ENCODE measurements at regions not wholly inside any gene's neighbourhood (a gene's known extent, or its start where the extent isn't known, plus 50 kb on each side); places are given as distances from the start of the nearest gene placed in this dataset.
"Not testable (repeated sequence)": the region's sequence is repeated elsewhere in the genome, so short reads cannot be mapped to it uniquely, and the experiment has no call there.

DNA sequence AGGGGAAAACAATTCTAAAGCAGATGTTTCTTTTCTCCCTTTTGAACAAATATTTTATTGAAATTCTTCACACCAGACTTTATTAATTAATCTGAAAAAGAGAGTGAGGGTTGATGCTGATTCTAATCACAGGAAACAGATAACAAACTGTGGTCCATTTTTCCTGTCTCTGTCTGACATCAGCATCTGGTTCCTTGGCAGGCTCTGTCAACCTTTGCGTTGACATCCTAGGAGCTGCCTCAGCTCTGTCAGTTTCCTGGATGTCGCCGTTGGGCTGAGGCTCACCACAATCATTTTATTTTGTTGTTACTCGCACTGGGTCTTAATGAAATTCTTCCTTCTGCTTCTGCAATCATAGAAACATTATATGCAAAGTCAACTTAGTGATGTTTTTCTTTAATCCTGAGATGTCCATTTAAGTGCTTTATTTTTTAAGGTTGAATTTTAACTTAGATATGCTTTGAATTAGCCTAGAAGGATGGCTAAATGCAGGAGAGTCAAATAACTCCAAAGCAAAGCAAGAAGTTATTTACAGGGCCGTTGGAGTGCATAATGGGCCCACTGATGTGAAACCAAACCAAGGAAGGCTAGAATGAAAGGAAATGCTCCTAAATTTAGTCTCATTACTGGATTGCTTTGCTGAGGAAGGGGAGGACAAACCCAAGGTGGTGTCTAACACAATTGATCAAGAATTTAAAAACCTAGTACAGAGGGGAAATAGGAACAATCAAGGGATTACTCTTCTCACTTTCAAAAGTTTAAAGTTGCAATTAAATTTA is 542.4 kb downstream of the FLRT2 start:
- no peaks in the 10 kb centered on the region for H3K4me1 ChIP-seq (ENCODE audit: insufficient read depth, low read length)
- H3K9me3 ChIP-seq (ENCODE audit: low read depth, low read length), result no peaks in the 10 kb centered on the region
- H3K27me3 ChIP-seq (ENCODE audit: insufficient read depth, low read length), result no peaks in the 10 kb centered on the region
- no peak overlapping the region for H3K4me3 ChIP-seq (ENCODE audit: low read length)

- H3K4me1 ChIP-seq (ENCODE audit: insufficient read depth, low read length), result no peaks in the 10 kb centered on the region
These were observed 536.7 kb downstream of the FLRT2 start for GRCh38 chr14:86066651-86067050.

DNA sequence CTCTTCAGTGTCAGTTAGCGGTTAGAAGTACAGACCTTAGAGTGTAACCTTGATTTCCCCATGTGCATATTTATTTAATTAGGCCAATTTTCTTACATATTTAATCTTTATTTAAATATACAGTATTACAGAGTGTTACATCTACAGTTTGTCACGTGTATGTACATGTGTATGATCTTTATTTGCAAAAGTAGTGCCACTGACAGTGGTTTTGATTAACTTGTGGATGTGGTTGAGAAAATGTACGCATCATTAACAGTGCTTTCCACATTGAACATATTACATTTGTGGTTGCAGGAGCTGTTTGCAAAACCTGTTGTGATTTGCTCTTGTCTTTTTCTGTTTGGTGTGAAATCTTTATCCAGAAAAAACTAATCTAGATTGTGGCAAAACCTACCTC is 535.5 kb downstream of the FLRT2 start:
- Histone ChIP-seq H3K9me3 (ENCODE audit: low read depth, low read length) (no peaks in the 10 kb centered on the region), H3K4me3 (ENCODE audit: low read length) (no peak overlapping the region), H3K4me1 (ENCODE audit: insufficient read depth, low read length) (no peaks in the 10 kb centered on the region), H3K27me3 (ENCODE audit: insufficient read depth, low read length) (no peaks in the 10 kb centered on the region)

More at GRCh38 chr14:86066651-86067050, 536.7 kb downstream of the FLRT2 start:
- H3K27me3 ChIP-seq (ENCODE audit: insufficient read depth, low read length), result no peaks in the 10 kb centered on the region
- H3K4me3 ChIP-seq (ENCODE audit: low read length), result no peak overlapping the region
- no peaks in the 10 kb centered on the region for H3K9me3 ChIP-seq (ENCODE audit: low read depth, low read length)

DNA sequence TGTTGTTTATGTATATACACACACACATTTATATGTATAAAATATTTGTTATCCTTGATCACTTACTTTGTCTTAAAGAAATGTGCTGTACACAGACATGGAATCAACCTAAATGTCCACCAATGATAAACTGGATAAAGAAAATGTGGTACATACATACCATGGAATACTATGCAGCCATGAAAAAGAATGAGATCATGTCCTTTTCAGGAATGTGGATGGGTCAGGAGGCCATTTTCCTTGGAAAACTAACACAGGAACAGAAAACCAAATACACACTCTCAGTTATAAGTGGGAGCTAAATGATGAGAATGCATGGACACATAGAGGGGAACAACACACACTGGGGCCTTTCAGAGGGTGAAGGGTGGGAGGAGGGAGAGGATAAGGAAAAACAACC is 534.7 kb downstream of the FLRT2 start:
- H3K4me1 ChIP-seq (ENCODE audit: insufficient read depth, low read length); H3K27me3 ChIP-seq (ENCODE audit: insufficient read depth, low read length); H3K4me3 ChIP-seq (ENCODE audit: low read length); H3K9me3 ChIP-seq (ENCODE audit: low read depth, low read length): not testable (repeated sequence)

GRCh38 chr14:86057018-86057667 is 527.2 kb downstream of the FLRT2 start:
- Histone ChIP-seq H3K4me1 (ENCODE audit: insufficient read depth, low read length) (no peaks in the 10 kb centered on the region), H3K4me3 (ENCODE audit: low read length) (no peak overlapping the region), H3K9me3 (ENCODE audit: low read depth, low read length) (no peaks in the 10 kb centered on the region), H3K27me3 (ENCODE audit: insufficient read depth, low read length) (no peaks in the 10 kb centered on the region)

GRCh38 chr14:86055512-86056075 is 525.6 kb downstream of the FLRT2 start:
- Histone ChIP-seq H3K4me3 (ENCODE audit: low read length) (no peak overlapping the region), H3K9me3 (ENCODE audit: low read depth, low read length) (no peaks in the 10 kb centered on the region), H3K27me3 (ENCODE audit: insufficient read depth, low read length) (no peaks in the 10 kb centered on the region), H3K4me1 (ENCODE audit: insufficient read depth, low read length) (no peaks in the 10 kb centered on the region)

DNA sequence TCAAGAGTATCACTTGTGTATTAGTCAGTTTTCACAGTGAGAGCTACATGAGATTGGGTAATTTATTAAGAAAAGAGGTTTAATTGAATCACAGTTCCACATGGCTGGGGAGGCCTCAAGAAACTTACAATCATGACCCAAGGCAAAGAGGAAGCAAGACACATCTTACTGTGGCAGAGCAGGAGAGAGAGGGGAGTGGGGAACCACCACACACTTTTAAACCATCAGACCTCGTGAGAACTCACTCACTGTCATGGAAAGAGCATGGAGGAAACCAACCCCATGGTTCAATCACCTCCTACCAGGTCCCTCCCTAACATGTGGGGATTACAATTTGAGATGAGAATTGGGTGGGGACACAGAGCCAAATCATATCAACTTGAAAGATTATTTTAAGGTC is 522.9 kb downstream of the FLRT2 start:
- H3K4me1 ChIP-seq (ENCODE audit: insufficient read depth, low read length), result no peaks in the 10 kb centered on the region
- no peaks in the 10 kb centered on the region for H3K9me3 ChIP-seq (ENCODE audit: low read depth, low read length)
- H3K4me3 ChIP-seq (ENCODE audit: low read length), result no peak overlapping the region
- no peaks in the 10 kb centered on the region for H3K27me3 ChIP-seq (ENCODE audit: insufficient read depth, low read length)

GRCh38 chr14:86050757-86051156 is 520.8 kb downstream of the FLRT2 start:
- Histone ChIP-seq H3K9me3 (ENCODE audit: low read depth, low read length) (no peaks in the 10 kb centered on the region), H3K4me1 (ENCODE audit: insufficient read depth, low read length) (no peaks in the 10 kb centered on the region), H3K4me3 (ENCODE audit: low read length) (no peak overlapping the region), H3K27me3 (ENCODE audit: insufficient read depth, low read length) (no peaks in the 10 kb centered on the region)

- no peaks in the 10 kb centered on the region for H3K27me3 ChIP-seq (ENCODE audit: insufficient read depth, low read length)
- no peak overlapping the region for H3K4me3 ChIP-seq (ENCODE audit: low read length)
- H3K9me3 ChIP-seq (ENCODE audit: low read depth, low read length), result no peaks in the 10 kb centered on the region
- no peaks in the 10 kb centered on the region for H3K4me1 ChIP-seq (ENCODE audit: insufficient read depth, low read length)
These were observed 520.2 kb downstream of the FLRT2 start for GRCh38 chr14:86050072-86050683.

DNA sequence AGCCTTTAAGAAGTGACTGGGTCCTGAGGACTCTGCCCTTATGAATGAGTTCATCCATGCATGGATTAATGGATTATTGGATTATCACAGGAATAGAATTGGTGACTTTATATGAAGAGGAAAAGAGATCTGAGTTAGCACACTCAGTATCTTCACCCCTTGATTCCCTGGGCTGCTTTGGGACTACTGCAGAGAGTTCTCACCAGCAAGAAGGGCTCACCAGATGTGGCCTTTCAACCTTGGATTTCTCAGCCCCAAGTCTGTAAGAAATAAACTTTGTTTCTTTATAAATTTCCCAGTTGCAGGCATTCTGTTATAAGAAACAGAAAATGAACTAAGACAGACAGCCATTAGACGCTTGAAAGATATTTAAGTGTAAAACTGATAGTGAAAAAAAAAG is 509.2 kb downstream of the FLRT2 start:
- no peaks in the 10 kb centered on the region for H3K27me3 ChIP-seq (ENCODE audit: insufficient read depth, low read length)
- no peak overlapping the region for H3K4me3 ChIP-seq (ENCODE audit: low read length)
- no peaks in the 10 kb centered on the region for H3K4me1 ChIP-seq (ENCODE audit: insufficient read depth, low read length)
- no peaks in the 10 kb centered on the region for H3K9me3 ChIP-seq (ENCODE audit: low read depth, low read length)

DNA sequence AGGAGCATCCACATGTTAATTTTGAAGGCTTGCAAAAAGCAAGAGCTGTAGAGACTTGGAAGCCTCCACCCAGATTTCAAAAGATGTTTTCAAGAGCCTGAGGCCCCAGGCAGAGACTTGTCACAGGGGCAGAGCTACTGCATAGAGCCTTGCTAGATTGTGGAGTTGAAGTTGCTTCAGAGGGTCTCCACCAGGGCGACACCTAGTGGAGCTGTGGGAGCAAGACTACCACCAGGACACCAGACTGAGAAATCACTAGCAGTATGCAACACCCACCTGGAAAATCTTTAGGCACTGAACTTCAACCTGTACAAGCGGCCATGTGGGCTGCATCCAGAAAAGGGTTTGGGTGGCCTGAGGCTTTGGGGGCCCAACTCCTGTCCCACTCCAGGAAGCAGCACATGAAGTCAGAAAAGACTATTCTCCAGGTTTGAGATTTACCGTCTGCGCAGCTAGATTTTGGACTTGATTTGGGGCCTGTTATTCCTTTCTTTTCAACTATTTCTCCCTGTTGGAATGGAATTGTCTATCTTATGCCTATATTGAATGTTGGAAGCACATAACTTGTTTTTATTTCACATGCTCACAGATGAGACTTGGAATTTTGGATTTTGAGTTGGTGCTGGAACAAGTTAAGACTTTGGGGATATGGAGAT is 508.6 kb downstream of the FLRT2 start:
- Histone ChIP-seq H3K27me3 (ENCODE audit: insufficient read depth, low read length) (no peaks in the 10 kb centered on the region), H3K4me1 (ENCODE audit: insufficient read depth, low read length) (no peaks in the 10 kb centered on the region), H3K4me3 (ENCODE audit: low read length) (no peak overlapping the region), H3K9me3 (ENCODE audit: low read depth, low read length) (no peaks in the 10 kb centered on the region)

- H3K27me3 ChIP-seq (ENCODE audit: insufficient read depth, low read length), result no peaks in the 10 kb centered on the region
- H3K9me3 ChIP-seq (ENCODE audit: low read depth, low read length), result no peaks in the 10 kb centered on the region
- no peak overlapping the region for H3K4me3 ChIP-seq (ENCODE audit: low read length)
- no peaks in the 10 kb centered on the region for H3K4me1 ChIP-seq (ENCODE audit: insufficient read depth, low read length)
These were observed 505.9 kb downstream of the FLRT2 start for GRCh38 chr14:86035882-86036281.

GRCh38 chr14:86027990-86028389 is 498.0 kb downstream of the FLRT2 start:
- Histone ChIP-seq H3K4me1 (ENCODE audit: insufficient read depth, low read length) (no peaks in the 10 kb centered on the region), H3K9me3 (ENCODE audit: low read depth, low read length) (no peaks in the 10 kb centered on the region), H3K27me3 (ENCODE audit: insufficient read depth, low read length) (no peaks in the 10 kb centered on the region), H3K4me3 (ENCODE audit: low read length) (no peak overlapping the region)

- Histone ChIP-seq H3K4me3 (ENCODE audit: low read length) (no peak overlapping the region), H3K27me3 (ENCODE audit: insufficient read depth, low read length) (no peaks in the 10 kb centered on the region), H3K9me3 (ENCODE audit: low read depth, low read length) (no peaks in the 10 kb centered on the region), H3K4me1 (ENCODE audit: insufficient read depth, low read length) (no peaks in the 10 kb centered on the region)
These were observed 497.2 kb downstream of the FLRT2 start for GRCh38 chr14:86027144-86027543.

DNA sequence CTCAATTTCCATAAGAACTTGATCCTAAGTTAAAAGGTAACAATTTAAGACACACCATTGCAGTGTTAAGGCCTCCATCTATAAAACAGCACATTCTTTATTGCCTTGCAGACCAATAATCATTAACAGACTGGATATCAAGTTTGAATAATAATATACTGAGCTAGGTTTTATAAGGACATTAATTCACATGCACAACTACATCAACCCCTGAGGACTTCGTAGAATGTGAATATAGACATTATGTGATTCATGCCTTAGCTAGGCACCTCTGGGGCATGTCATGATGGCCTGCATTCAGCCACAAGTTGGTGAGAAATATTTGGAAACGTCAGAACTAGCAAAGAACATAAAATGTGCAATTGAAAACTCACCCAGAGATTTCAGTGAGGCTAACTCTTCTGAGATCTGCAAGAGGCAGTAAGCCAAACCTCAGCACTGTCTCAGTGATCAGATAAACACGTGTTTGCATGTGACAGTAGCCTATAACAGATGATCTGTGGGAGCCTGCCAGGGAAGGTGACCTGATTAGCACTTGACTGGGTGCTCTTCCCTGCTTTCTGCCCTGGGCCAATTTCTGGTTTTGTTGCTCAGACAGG is 492.2 kb downstream of the FLRT2 start:
- no peaks in the 10 kb centered on the region for H3K4me1 ChIP-seq (ENCODE audit: insufficient read depth, low read length)
- no peaks in the 10 kb centered on the region for H3K27me3 ChIP-seq (ENCODE audit: insufficient read depth, low read length)
- H3K4me3 ChIP-seq (ENCODE audit: low read length), result no peak overlapping the region
- H3K9me3 ChIP-seq (ENCODE audit: low read depth, low read length), result no peaks in the 10 kb centered on the region
